ENCODE measurements at regions not wholly inside any gene's neighbourhood (a gene's known extent, or its start where the extent isn't known, plus 50 kb on each side); places are given as distances from the start of the nearest gene placed in this dataset.

- no peak overlapping the region for H3K4me2 ChIP-seq (ENCODE audit: low read length)
Observed at GRCh38 chr15:98547741-98548138, 100.6 kb upstream of the IGF1R start.

GRCh38 chr15:98548139-98548971 lies 100.0 kb upstream of the IGF1R start:
- Histone ChIP-seq H3F3A (ENCODE audit: control insufficient read depth, insufficient read depth) (no peaks in the 10 kb centered on the region), H3K36me3 (ENCODE audit: control insufficient read depth, low read length) (no peaks in the 10 kb centered on the region), H3K27me3 (ENCODE audit: control insufficient read depth, low read length) (no peaks in the 10 kb centered on the region), H3K4me2 (ENCODE audit: low read length) (no peak overlapping the region), H3K4me1 (ENCODE audit: control insufficient read depth, low read length) (no peaks in the 10 kb centered on the region), H3K9me2 (replicated peaks; ENCODE audit: control insufficient read depth, low read length) (no peaks in the 10 kb centered on the region), H3K4me3 (ENCODE audit: low read length) (no peak overlapping the region), H4K20me1 (ENCODE audit: control insufficient read depth, insufficient read depth, low read depth, low read length) (no peaks in the 10 kb centered on the region), H3K9me3 (ENCODE audit: control insufficient read depth, insufficient read depth, low read length) (0 out of 2 replicates have a peak, but pooled peaks cover 2% of the 10 kb centered on the region), H3K27ac (ENCODE audit: low read depth, low read length) (no peak overlapping the region), H3K79me2 (ENCODE audit: control insufficient read depth, low read length) (no peaks in the 10 kb centered on the region)
- no peak for TF ChIP-seq CTCF (IDR thresholded peaks at IDR 0.05; ENCODE audit: low read depth, low read length, poor library complexity, severe bottlenecking)
- no peak for TF ChIP-seq EZH2phosphoT487 (IDR thresholded peaks at IDR 0.05; ENCODE audit: borderline replicate concordance, low read length)

More at GRCh38 chr15:98547741-98548138, 100.6 kb upstream of the IGF1R start:
- TF ChIP-seq CTCF (IDR thresholded peaks at IDR 0.05; ENCODE audit: low read depth, low read length, poor library complexity, severe bottlenecking) = no peak
- Histone ChIP-seq H3K27ac (ENCODE audit: low read depth, low read length) (no peak overlapping the region), H3K79me2 (ENCODE audit: control insufficient read depth, low read length) (no peaks in the 10 kb centered on the region), H3K4me3 (ENCODE audit: low read length) (no peak overlapping the region), H3K4me1 (ENCODE audit: control insufficient read depth, low read length) (no peaks in the 10 kb centered on the region), H3K27me3 (ENCODE audit: control insufficient read depth, low read length) (0 out of 2 replicates have a peak, but pooled peaks cover 4% of the 10 kb centered on the region), H3F3A (ENCODE audit: control insufficient read depth, insufficient read depth) (no peaks in the 10 kb centered on the region), H3K9me3 (ENCODE audit: control insufficient read depth, insufficient read depth, low read length) (0 out of 2 replicates have a peak, but pooled peaks cover 2% of the 10 kb centered on the region), H3K9me2 (replicated peaks; ENCODE audit: control insufficient read depth, low read length) (no peaks in the 10 kb centered on the region), H3K36me3 (ENCODE audit: control insufficient read depth, low read length) (no peaks in the 10 kb centered on the region), H4K20me1 (ENCODE audit: control insufficient read depth, insufficient read depth, low read depth, low read length) (no peaks in the 10 kb centered on the region)

GRCh38 chr15:98549003-98549402 lies 99.3 kb upstream of the IGF1R start:
- H3K4me3 ChIP-seq (ENCODE audit: low read length) = no peak overlapping the region

More at GRCh38 chr15:98549003-98549402, 99.3 kb upstream of the IGF1R start:
- no peaks in the 10 kb centered on the region for H3K4me1 ChIP-seq (ENCODE audit: control insufficient read depth, low read length)
- H3K79me2 ChIP-seq (ENCODE audit: control insufficient read depth, low read length) = no peaks in the 10 kb centered on the region
- H3K27ac ChIP-seq (ENCODE audit: low read depth, low read length) = no peak overlapping the region
- no peaks in the 10 kb centered on the region for H3K36me3 ChIP-seq (ENCODE audit: control insufficient read depth, low read length)
- H3K9me2 ChIP-seq (replicated peaks; ENCODE audit: control insufficient read depth, low read length) = no peaks in the 10 kb centered on the region
- H3K9me3 ChIP-seq (ENCODE audit: control insufficient read depth, insufficient read depth, low read length) = 0 out of 2 replicates have a peak, but pooled peaks cover 2% of the 10 kb centered on the region
- TF ChIP-seq CTCF (IDR thresholded peaks at IDR 0.05; ENCODE audit: low read depth, low read length, poor library complexity, severe bottlenecking) (no peak), EZH2phosphoT487 (IDR thresholded peaks at IDR 0.05; ENCODE audit: borderline replicate concordance, low read length) (no peak)
- H3F3A ChIP-seq (ENCODE audit: control insufficient read depth, insufficient read depth) = no peaks in the 10 kb centered on the region
- no peak overlapping the region for H3K4me2 ChIP-seq (ENCODE audit: low read length)
- H3K27me3 ChIP-seq (ENCODE audit: control insufficient read depth, low read length) = no peaks in the 10 kb centered on the region
- H4K20me1 ChIP-seq (ENCODE audit: control insufficient read depth, insufficient read depth, low read depth, low read length) = no peaks in the 10 kb centered on the region

Measured in DOHH2 (cell line).